BLaER1 treated with 17β-estradiol and CSF1 and Interleukin-3, amounts not matched to agents 10 nM and 100 nM (cell line): ENCODE measurements at regions not wholly inside any gene's neighbourhood (a gene's known extent, or its start where the extent isn't known, plus 50 kb on each side); places are given as distances from the start of the nearest gene placed in this dataset.

Source experiments
- H3K27ac ChIP-seq, 11 experiments: shearing (Covaris generic); formaldehyde crosslinking; 2 replicates each; pipeline ENCODE4 v1.8.1; 2022
- H3K27me3 ChIP-seq, 11 experiments: shearing (Covaris generic); formaldehyde crosslinking; 2 replicates each; pipeline ENCODE4 v1.8.1; 2022
- H3K36me3 ChIP-seq, 11 experiments: shearing (Covaris generic); formaldehyde crosslinking; 2 replicates each; pipeline ENCODE4 v1.8.1; 2022
- H3K4me1 ChIP-seq, 10 experiments: shearing (Covaris generic); formaldehyde crosslinking; 2 replicates each; pipeline ENCODE4 v1.8.1; 2022
- H3K4me2 ChIP-seq, 11 experiments: shearing (Covaris generic); formaldehyde crosslinking; 2 replicates each; pipeline ENCODE4 v1.8.1; 2022
- H3K4me3 ChIP-seq, 10 experiments: shearing (Covaris generic); formaldehyde crosslinking; 2 replicates each; pipeline ENCODE4 v1.8.1; 2022
- H3K9ac ChIP-seq, 11 experiments: shearing (Covaris generic); formaldehyde crosslinking; 2 replicates each; pipeline ENCODE4 v1.8.1; 2022
- H3K9me3 ChIP-seq, 11 experiments: shearing (Covaris generic); formaldehyde crosslinking; replicated peaks in 1 of 11; 2 replicates each; pipeline ENCODE4 v1.8.1; 2022
- H4K20me1 ChIP-seq, 11 experiments: shearing (Covaris generic); formaldehyde crosslinking; 2 replicates each; pipeline ENCODE4 v1.8.1; 2022
- Cebpa-rat ChIP-seq, 11 experiments: shearing (Covaris generic); IDR thresholded peaks; 2 replicates each; pipeline ENCODE4 v1.8.1; 2022

DNA sequence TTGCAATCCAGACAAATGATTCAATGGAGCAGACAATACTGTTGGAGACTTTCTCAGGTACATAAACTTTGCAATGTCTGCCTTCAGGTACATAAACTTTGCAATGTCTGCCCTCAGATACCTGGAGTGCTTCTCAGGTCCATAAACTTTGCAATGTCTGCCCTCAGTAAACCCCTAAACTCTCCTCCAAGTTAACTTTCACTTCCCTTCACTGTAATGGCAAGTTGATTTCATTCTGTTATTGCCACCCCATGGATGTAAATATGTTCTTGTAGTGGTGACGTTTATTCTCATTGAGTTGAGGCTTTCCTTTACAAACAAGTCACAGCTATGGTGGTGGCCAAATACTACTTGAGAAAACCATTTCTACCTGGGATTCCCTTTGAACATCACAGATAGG, 338.8 kb downstream of the EPM2A start:
- H3K36me3 ChIP-seq = no peaks in the 10 kb centered on the region
- H4K20me1 ChIP-seq = no peaks in the 10 kb centered on the region
- H3K4me3 ChIP-seq = no peak overlapping the region
- TF ChIP-seq Cebpa-rat (IDR thresholded peaks at IDR 0.05) = no peak
- H3K9ac ChIP-seq = no peak overlapping the region
- H3K27ac ChIP-seq = no peak overlapping the region
- H3K9me3 ChIP-seq = no peaks in the 10 kb centered on the region
- H3K4me1 ChIP-seq = no peaks in the 10 kb centered on the region
- H3K4me2 ChIP-seq = no peak overlapping the region
- H3K27me3 ChIP-seq = no peaks in the 10 kb centered on the region

DNA sequence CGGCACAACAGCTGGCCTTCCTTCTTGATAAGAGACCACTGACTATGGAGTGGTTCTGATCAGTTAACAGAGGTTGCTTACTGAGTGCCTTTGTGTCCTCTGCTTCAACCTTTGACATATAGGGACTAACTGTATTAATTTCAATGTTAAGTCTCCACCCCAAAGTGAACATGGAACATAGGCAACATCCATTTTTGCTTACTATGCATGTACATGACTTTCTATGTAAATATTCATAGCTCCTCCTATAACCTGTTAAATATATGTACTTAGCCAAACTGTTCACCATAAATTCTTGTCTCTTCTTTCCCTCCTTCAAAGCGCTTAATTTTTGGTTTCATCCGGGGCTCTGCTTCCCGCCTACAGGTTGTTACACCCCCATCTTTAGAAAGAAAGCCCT, 334.8 kb downstream of the EPM2A start:
- Histone ChIP-seq H3K9me3 (no peaks in the 10 kb centered on the region), H3K4me2 (no peak overlapping the region), H3K4me1 (no peaks in the 10 kb centered on the region), H3K9ac (no peak overlapping the region), H3K27me3 (no peaks in the 10 kb centered on the region), H3K4me3 (no peak overlapping the region), H3K27ac (no peak overlapping the region), H4K20me1 (no peaks in the 10 kb centered on the region), H3K36me3 (no peaks in the 10 kb centered on the region)
- TF ChIP-seq Cebpa-rat (IDR thresholded peaks at IDR 0.05) = no peak

DNA sequence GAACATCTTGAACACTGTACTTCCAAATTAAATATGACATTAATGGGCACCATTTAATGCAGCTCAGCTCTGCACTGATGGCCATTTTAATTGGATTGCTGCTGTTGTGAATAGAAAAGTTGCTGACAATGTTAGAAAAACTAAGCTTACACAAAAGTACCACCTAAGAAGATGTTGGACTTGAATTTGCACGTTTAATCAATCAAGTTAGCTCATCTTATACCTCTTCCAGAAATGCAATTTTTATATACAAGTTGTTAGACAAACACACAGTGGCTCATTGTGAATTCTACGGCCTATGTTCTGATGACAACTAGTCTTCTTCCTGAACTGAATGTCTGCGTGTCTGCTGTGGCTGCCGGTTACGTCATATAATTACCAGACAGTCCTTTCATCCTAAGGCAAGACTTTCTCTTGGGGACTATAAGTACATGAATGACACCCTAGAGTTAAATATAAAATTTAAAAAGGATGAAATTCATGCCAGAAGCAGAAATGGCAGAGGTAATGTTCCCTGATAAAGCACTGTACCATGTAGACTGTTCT, 330.2 kb downstream of the EPM2A start:
- Histone ChIP-seq H3K36me3 (no peaks in the 10 kb centered on the region), H3K27ac (no peak overlapping the region), H4K20me1 (no peaks in the 10 kb centered on the region), H3K4me1 (peaks cover 0 to 7% (median 0%) of the 10 kb centered on the region in 10 experiments; a peak in 1 of 20 replicates), H3K9ac (no peak overlapping the region), H3K4me3 (no peak overlapping the region), H3K27me3 (no peaks in the 10 kb centered on the region), H3K9me3 (no peaks in the 10 kb centered on the region), H3K4me2 (no peak overlapping the region)
- no peak for TF ChIP-seq Cebpa-rat (IDR thresholded peaks at IDR 0.05)

DNA sequence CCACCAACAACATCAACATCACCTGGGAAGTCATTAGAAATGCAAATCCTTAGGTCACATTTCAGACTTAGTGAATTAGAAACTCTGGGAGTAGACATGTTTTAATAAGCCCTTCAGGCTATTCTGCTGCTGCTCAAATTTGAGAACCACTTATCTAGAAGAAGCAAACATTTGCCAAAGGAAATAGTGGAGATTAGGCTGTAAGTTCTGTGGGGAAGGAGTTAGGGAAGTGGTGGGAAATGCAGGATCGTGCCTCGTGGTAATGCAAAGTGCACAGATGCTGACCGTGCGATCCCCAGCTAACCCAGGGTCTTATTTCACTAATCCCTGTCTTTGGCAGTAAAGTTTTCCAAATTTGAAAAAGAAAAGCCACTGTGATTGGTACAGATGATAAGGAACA, 328.5 kb downstream of the EPM2A start:
- no peak for TF ChIP-seq Cebpa-rat (IDR thresholded peaks at IDR 0.05)
- H3K4me3 ChIP-seq = no peak overlapping the region
- H4K20me1 ChIP-seq = no peaks in the 10 kb centered on the region
- H3K4me2 ChIP-seq = no peak overlapping the region
- H3K9ac ChIP-seq = no peak overlapping the region
- H3K4me1 ChIP-seq = peaks cover 0 to 7% (median 0%) of the 10 kb centered on the region in 10 experiments; a peak in 1 of 20 replicates
- no peak overlapping the region for H3K27ac ChIP-seq
- no peaks in the 10 kb centered on the region for H3K27me3 ChIP-seq
- no peaks in the 10 kb centered on the region for H3K36me3 ChIP-seq
- no peaks in the 10 kb centered on the region for H3K9me3 ChIP-seq

DNA sequence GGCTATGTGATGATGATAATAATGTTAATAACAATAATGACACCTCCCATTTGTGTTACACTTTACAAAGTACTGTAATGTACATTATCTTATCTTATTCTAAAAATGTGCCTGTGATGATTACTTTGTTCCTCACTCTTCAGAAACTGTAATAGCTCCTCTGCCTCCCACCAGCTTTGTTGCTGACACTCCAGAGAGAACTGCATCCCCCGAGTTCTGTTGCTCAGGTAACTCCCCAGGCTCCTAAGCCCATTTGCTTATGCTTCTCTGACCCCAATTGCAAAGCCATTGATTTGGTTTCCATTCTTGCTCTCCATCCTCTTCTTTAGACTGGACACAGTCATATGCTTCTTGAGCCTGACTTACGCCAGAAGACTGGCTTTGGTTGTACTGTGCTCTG, 319.7 kb downstream of the EPM2A start:
- Histone ChIP-seq H3K9ac (no peak overlapping the region), H3K36me3 (no peaks in the 10 kb centered on the region)

DNA sequence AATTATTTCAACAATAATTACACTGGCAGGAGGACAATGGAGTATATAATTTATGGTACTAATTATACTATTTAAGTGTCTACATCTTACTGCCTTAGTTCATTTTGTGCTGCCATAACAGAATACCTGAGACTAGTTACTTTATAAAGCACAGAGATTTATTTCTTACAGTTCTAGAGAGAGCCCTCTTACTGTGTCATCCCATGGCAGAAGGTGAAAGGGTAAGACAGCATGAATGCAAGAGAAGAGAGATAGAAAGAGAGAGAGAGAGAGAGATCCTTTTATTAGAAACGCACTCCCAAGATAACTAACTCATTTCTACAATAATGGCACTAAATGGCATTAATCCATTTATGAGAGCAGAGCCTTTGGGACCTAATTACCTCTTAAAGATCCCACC, 314.7 kb downstream of the EPM2A start:
- Histone ChIP-seq H3K9me3 (no peaks in the 10 kb centered on the region), H3K27ac (no peak overlapping the region), H4K20me1 (no peaks in the 10 kb centered on the region), H3K27me3 (no peaks in the 10 kb centered on the region), H3K36me3 (no peaks in the 10 kb centered on the region), H3K9ac (no peak overlapping the region), H3K4me2 (no peak overlapping the region), H3K4me3 (no peak overlapping the region), H3K4me1 (no peaks in the 10 kb centered on the region)
- TF ChIP-seq Cebpa-rat (IDR thresholded peaks at IDR 0.05) = no peak

More for the DNA sequence above, 319.7 kb downstream of the EPM2A start:
- Histone ChIP-seq H3K27ac (no peak overlapping the region), H3K4me1 (no peaks in the 10 kb centered on the region), H3K4me2 (no peak overlapping the region), H4K20me1 (no peaks in the 10 kb centered on the region), H3K4me3 (no peak overlapping the region), H3K27me3 (no peaks in the 10 kb centered on the region), H3K9me3 (no peaks in the 10 kb centered on the region)
- TF ChIP-seq Cebpa-rat (IDR thresholded peaks at IDR 0.05) = no peak

DNA sequence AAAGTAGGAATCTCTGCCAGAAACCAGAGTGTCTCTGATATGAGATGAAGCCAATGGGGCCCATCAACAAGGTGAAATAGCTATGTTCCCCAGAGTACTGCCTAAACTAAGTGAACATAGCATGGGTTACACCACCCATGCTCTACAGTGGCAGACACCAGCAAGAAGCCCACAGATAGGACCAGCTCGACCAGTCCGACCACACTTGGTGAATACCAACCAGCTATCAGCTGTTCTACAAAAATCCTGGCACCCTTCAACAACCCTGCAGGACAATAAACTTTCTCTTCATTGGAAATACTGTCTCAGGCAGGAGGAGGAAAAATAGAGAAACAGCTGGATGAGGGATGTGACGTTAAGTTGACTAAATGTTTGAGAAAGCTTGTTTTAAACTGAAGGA, 311.4 kb downstream of the EPM2A start:
- no peak overlapping the region for H3K4me3 ChIP-seq
- H3K36me3 ChIP-seq = no peaks in the 10 kb centered on the region
- no peaks in the 10 kb centered on the region for H4K20me1 ChIP-seq
- no peak overlapping the region for H3K9ac ChIP-seq
- H3K4me2 ChIP-seq = no peak overlapping the region
- no peaks in the 10 kb centered on the region for H3K9me3 ChIP-seq
- TF ChIP-seq Cebpa-rat (IDR thresholded peaks at IDR 0.05) = no peak
- H3K4me1 ChIP-seq = no peaks in the 10 kb centered on the region
- H3K27ac ChIP-seq = no peak overlapping the region
- no peaks in the 10 kb centered on the region for H3K27me3 ChIP-seq

DNA sequence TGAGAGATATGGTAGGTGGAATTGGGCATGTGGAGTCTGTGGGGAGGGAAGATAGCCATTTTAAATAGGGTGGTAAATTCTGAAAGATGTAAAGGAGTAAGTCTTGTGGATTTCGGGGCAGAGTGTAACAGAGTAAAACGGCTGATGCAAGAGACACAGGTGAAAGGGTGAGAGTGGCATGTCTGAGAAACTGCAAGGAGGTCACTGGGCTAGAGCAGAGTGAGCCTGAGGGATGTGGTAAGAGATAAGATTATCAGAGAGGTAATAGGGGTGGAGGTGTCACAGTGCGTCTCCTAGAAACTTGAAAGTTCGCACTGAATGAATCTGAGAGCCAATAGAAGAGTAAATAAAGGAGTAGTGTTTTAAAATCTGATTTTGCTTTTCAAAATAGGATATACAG, 308.1 kb downstream of the EPM2A start:
- no peak overlapping the region for H3K4me2 ChIP-seq
- no peak for TF ChIP-seq Cebpa-rat (IDR thresholded peaks at IDR 0.05)

DNA sequence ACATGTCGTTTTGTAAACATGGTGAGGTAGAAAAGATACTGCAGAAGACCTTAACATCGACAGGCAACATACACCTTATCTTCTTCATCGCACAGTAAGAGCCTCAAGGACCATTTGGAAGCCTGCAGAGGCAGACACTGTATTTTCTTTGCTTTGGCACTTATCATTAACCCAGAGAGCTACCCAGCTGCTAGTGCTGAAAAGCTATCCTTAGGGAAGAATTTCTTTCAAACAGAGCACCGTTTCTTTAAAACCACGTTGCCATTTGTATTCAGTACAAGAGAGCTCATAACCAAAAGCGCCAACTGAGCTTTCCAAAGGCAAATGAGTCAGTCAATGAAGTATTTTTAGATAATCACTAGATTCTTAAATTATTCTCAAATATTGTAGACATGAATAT, 306.6 kb downstream of the EPM2A start:
- Histone ChIP-seq H3K27me3 (no peaks in the 10 kb centered on the region), H3K4me2 (no peak overlapping the region), H3K4me1 (no peaks in the 10 kb centered on the region), H3K9me3 (no peaks in the 10 kb centered on the region), H3K36me3 (no peaks in the 10 kb centered on the region), H3K9ac (no peak overlapping the region), H4K20me1 (no peaks in the 10 kb centered on the region), H3K27ac (no peak overlapping the region), H3K4me3 (no peak overlapping the region)
- TF ChIP-seq Cebpa-rat (IDR thresholded peaks at IDR 0.05) = no peak

More for the DNA sequence above, 308.1 kb downstream of the EPM2A start:
- no peaks in the 10 kb centered on the region for H3K27me3 ChIP-seq
- H3K36me3 ChIP-seq = no peaks in the 10 kb centered on the region
- no peaks in the 10 kb centered on the region for H4K20me1 ChIP-seq
- H3K27ac ChIP-seq = no peak overlapping the region
- H3K4me3 ChIP-seq = no peak overlapping the region
- H3K9ac ChIP-seq = no peak overlapping the region
- no peaks in the 10 kb centered on the region for H3K4me1 ChIP-seq
- H3K9me3 ChIP-seq = no peaks in the 10 kb centered on the region

DNA sequence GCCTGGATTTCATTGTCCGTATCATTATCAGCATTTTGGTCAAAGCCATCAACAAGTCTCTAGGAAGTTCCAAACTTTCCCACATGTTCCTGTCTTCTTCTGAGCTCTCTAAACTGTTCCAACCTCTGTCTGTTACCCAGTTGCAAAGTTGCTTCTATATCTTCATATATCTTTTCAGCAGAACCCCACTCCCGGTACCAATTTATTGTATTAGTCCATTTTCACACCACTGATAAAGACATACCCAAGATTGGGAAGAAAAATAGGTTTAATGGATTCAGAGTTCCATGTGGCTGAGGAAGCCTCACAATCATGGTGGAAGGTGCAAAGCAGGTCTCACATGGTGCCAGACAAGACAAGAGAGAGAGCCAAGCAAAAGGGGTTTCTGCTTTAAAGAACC, 293.2 kb downstream of the EPM2A start:
- Histone ChIP-seq H3K4me2 (no peak overlapping the region), H3K27me3 (no peaks in the 10 kb centered on the region), H3K4me3 (no peak overlapping the region), H3K36me3 (no peaks in the 10 kb centered on the region), H3K9me3 (peaks cover 46 to 62% (median 56%) of the 10 kb centered on the region in 11 experiments), H3K9ac (no peak overlapping the region), H4K20me1 (no peaks in the 10 kb centered on the region), H3K27ac (no peak overlapping the region), H3K4me1 (no peaks in the 10 kb centered on the region)
- TF ChIP-seq Cebpa-rat (IDR thresholded peaks at IDR 0.05) = no peak
